ENCODE measurements at regions not wholly inside any gene's neighbourhood (a gene's known extent, or its start where the extent isn't known, plus 50 kb on each side); places are given as distances from the start of the nearest gene placed in this dataset.

DNA sequence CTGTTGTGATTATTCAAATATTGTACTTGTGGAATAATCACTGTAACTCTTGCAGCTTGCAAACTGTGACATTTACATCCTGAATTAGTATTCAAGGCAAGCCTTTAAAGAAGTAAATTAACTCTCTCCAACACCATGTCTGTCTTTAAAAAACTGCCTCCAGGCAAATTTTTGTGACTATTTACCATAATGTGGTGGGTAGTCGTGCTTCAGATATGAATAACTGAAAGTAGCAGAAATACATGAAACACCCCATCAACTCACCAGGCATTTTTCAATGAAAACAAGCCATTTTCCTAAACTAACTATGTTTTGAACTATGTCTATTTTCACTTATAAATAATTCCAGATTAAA lies 217.4 kb upstream of the PSMD7 start:
- H3K36me3 ChIP-seq (replicated peaks in 1 of 2; ENCODE audit: control insufficient read depth in 1 of 2, insufficient read depth in 2 of 2, low read length in 2 of 2), result no peaks in the 10 kb centered on the region
- no peaks in the 10 kb centered on the region for H4K20me1 ChIP-seq (ENCODE audit: insufficient read depth, low read length)
- H3K9me3 ChIP-seq (ENCODE audit: low read length), result peaks cover 6% of the 10 kb centered on the region; the same call in 1 of the 2 replicates
- intact Hi-C loops (cut with micrococcal nuclease; ENCODE audit: unreplicated experiment) (no loop called here), in situ Hi-C loops (cut with HindIII; ENCODE audit: extremely low pct_ligation_motif_present, low pct_unique_long_range_greater_than_20kb) (no loop called here)
- H2AFZ ChIP-seq (ENCODE audit: low read length), result no peak overlapping the region
- 10% methylated on average over 1 of the region's 1 CpG for WGBS (ENCODE audit: low lambda C conversion rate)
- ChIA-PET CTCF (ENCODE audit: low intra/inter-chr PET ratio, low total read pairs) (no interaction called here), POLR2A (no interaction called here)
- H3K27me3 ChIP-seq (ENCODE audit: control insufficient read depth in 1 of 2, insufficient read depth in 2 of 2, low read length in 2 of 2), result 0 out of 5 replicates have a peak, but pooled peaks cover 0 to 11% of the 10 kb centered on the region in 2 experiments
- DNase-seq (ENCODE audit: low spot score), result no peak
- no peaks in the 10 kb centered on the region for H3K79me2 ChIP-seq (ENCODE audit: insufficient read depth, low read length)
- BruUV-seq (replicated peaks), result no TSS peak
- ATAC-seq, result no peak
- FAIRE-seq, result no peak
- no peak overlapping the region for H3K9ac ChIP-seq (ENCODE audit: insufficient read depth, low read depth, low read length)
- no peak overlapping the region for H3K27ac ChIP-seq (ENCODE audit: extremely low read length, insufficient read depth, low read length)
- no peak overlapping the region for H3K4me3 ChIP-seq (replicated peaks in 1 of 3; ENCODE audit: insufficient read depth in 1 of 3, low read depth in 2 of 3, low read length in 3 of 3)
- H3K4me1 ChIP-seq (ENCODE audit: insufficient read depth, low read length), result no peaks in the 10 kb centered on the region
- H3K4me2 ChIP-seq (ENCODE audit: low read depth, low read length), result no peak overlapping the region
- TF ChIP-seq NFE2L2 (IDR thresholded peaks at IDR 0.05; ENCODE audit: low read length) (no peak), SYNCRIP (IDR thresholded peaks at IDR 0.05; ENCODE audit: insufficient read depth, low read depth, low read length) (no peak), KDM5B (CRISPR knock-in tag; IDR thresholded peaks at IDR 0.05; ENCODE audit: borderline replicate concordance) (no peak), KIAA2018 (CRISPR knock-in tag; IDR thresholded peaks at IDR 0.05; ENCODE audit: borderline replicate concordance) (no peak), PITX1 (CRISPR knock-in tag; IDR thresholded peaks at IDR 0.05) (no peak), ZSCAN20 (CRISPR knock-in tag; IDR thresholded peaks at IDR 0.05; ENCODE audit: borderline replicate concordance) (no peak), ARID5B (CRISPR knock-in tag; IDR thresholded peaks at IDR 0.05) (no peak), HDAC2 (CRISPR knock-in tag; IDR thresholded peaks at IDR 0.05) (no peak), JUND (CRISPR knock-in tag; IDR thresholded peaks at IDR 0.05) (no peak), ZNF747 (CRISPR knock-in tag; IDR thresholded peaks at IDR 0.05; ENCODE audit: borderline replicate concordance) (no peak), THAP11 (CRISPR knock-in tag; IDR thresholded peaks at IDR 0.05) (no peak), XBP1 (CRISPR knock-in tag; IDR thresholded peaks at IDR 0.05) (no peak)
- TF ChIP-seq, protein P1, sequence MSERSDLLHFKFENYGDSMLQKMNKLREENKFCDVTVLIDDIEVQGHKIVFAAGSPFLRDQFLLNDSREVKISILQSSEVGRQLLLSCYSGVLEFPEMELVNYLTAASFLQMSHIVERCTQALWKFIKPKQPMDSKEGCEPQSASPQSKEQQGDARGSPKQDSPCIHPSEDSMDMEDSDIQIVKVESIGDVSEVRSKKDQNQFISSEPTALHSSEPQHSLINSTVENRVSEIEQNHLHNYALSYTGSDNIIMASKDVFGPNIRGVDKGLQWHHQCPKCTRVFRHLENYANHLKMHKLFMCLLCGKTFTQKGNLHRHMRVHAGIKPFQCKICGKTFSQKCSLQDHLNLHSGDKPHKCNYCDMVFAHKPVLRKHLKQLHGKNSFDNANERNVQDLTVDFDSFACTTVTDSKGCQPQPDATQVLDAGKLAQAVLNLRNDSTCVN (CRISPR knock-in tag; IDR thresholded peaks at IDR 0.05; ENCODE audit: borderline replicate concordance), result no peak

Data from HepG2 (cell line).